Upper lobe of left lung (tissue), 4 donors: ENCODE measurements at regions not wholly inside any gene's neighbourhood (a gene's known extent, or its start where the extent isn't known, plus 50 kb on each side); places are given as distances from the start of the nearest gene placed in this dataset.

ENCODE experiments used
- EP300 ChIP-seq, 4 donors: sonication (generic); formaldehyde crosslinking; IDR thresholded peaks; one replicate each; pipeline ENCODE4 v1.5.1; 2017; ENCODE audit warnings: antibody characterized with exemption in 4 of 4, control low read depth in 2 of 4
- POLR2AphosphoS5 ChIP-seq, 2 donors: sonication (generic); formaldehyde crosslinking; IDR thresholded peaks; one replicate each; pipeline ENCODE4 v1.5.1; 2017; ENCODE audit warnings: antibody characterized with exemption in 2 of 2
- TF ChIP-seq, protein P1 (sequence below), 6 experiments: fragments of 450-650 bp in 4 of 6; fragments of 200-600 bp in 2 of 6; sonication (generic) in 2 of 6; IDR thresholded peaks; one replicate each; pipeline ENCODE4 v1.5.1; 2016 to 2019; ENCODE audit warnings: antibody characterized with exemption in 6 of 6

DNA sequence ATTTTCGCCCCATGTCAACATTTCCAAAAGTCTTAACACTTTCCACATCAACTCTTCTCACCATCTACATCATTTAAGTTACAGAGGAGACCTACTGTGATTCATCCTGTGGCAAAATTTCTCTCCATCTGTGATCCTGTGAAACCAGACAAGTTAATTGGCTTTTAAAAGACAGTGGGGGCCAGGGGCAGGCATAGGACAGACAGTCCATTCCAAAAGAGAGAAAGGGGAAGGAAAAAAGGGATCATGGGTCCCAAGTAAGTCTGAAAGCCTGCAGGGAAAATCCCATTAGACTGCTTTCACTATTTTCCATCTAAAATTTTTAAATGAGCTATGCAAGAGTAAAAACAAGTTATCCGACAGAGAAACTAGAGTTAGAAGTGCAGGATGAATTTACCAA, 121.0 kb downstream of the MRPL57 start:
- TF ChIP-seq, protein P1, sequence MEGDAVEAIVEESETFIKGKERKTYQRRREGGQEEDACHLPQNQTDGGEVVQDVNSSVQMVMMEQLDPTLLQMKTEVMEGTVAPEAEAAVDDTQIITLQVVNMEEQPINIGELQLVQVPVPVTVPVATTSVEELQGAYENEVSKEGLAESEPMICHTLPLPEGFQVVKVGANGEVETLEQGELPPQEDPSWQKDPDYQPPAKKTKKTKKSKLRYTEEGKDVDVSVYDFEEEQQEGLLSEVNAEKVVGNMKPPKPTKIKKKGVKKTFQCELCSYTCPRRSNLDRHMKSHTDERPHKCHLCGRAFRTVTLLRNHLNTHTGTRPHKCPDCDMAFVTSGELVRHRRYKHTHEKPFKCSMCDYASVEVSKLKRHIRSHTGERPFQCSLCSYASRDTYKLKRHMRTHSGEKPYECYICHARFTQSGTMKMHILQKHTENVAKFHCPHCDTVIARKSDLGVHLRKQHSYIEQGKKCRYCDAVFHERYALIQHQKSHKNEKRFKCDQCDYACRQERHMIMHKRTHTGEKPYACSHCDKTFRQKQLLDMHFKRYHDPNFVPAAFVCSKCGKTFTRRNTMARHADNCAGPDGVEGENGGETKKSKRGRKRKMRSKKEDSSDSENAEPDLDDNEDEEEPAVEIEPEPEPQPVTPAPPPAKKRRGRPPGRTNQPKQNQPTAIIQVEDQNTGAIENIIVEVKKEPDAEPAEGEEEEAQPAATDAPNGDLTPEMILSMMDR (IDR thresholded peaks at IDR 0.05) = no peak
- TF ChIP-seq POLR2AphosphoS5 (IDR thresholded peaks at IDR 0.05) (no peak), EP300 (IDR thresholded peaks at IDR 0.05) (no peak)
